ENCODE measurements at regions not wholly inside any gene's neighbourhood (a gene's known extent, or its start where the extent isn't known, plus 50 kb on each side); places are given as distances from the start of the nearest gene placed in this dataset.

DNA sequence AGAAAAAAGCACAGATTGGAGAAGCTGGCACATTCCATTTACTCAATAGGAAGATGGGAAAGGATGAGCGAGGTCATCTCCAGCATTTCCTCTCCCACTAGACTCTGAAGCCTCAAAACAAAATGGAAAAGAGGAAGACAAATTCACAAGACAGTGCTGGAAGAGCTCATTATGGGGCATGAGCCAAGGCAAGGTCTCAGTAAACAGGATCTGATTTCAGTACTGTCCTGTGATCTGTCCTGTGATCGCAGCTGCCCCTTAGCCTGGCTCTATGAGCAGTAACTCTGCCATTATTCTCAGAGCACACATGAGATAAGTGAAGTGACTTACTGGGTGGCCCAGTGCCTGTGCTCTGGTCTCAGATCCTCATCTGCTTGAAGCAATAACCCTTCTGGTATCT lies 68.1 kb upstream of the SLC4A11 start:
- no peaks in the 10 kb centered on the region for H3K9me3 ChIP-seq (ENCODE audit: low read depth, low read length, poor library complexity, severe bottlenecking)
- no peak overlapping the region for H3K4me3 ChIP-seq (ENCODE audit: low read depth, low read length, poor library complexity, severe bottlenecking)
- DNase-seq (ENCODE audit: low spot score): no peak
- no peaks in the 10 kb centered on the region for H3K4me1 ChIP-seq (ENCODE audit: insufficient read depth, low read length, poor library complexity, severe bottlenecking)
- peaks cover 6% of the 10 kb centered on the region for H3K36me3 ChIP-seq (ENCODE audit: insufficient read depth, low read length, poor library complexity, severe bottlenecking)
- BruUV-seq (replicated peaks): no TSS peak
- TF ChIP-seq EZH2 (IDR thresholded peaks at IDR 0.05; ENCODE audit: borderline replicate concordance, low read depth, low read length, poor library complexity, severe bottlenecking): no peak
- TF ChIP-seq, protein P1, sequence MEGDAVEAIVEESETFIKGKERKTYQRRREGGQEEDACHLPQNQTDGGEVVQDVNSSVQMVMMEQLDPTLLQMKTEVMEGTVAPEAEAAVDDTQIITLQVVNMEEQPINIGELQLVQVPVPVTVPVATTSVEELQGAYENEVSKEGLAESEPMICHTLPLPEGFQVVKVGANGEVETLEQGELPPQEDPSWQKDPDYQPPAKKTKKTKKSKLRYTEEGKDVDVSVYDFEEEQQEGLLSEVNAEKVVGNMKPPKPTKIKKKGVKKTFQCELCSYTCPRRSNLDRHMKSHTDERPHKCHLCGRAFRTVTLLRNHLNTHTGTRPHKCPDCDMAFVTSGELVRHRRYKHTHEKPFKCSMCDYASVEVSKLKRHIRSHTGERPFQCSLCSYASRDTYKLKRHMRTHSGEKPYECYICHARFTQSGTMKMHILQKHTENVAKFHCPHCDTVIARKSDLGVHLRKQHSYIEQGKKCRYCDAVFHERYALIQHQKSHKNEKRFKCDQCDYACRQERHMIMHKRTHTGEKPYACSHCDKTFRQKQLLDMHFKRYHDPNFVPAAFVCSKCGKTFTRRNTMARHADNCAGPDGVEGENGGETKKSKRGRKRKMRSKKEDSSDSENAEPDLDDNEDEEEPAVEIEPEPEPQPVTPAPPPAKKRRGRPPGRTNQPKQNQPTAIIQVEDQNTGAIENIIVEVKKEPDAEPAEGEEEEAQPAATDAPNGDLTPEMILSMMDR (conservative IDR thresholded peaks at IDR 0.05; ENCODE audit: low read depth, low read length): no peak
- intact Hi-C loops (cut with micrococcal nuclease; ENCODE audit: unreplicated experiment): no loop called here
- ChIA-PET CTCF (interaction anchor here (1.3 kb wide), 1 partner anchor 10 kb away, joined by 3 read pairs; no protein-coding TSS in a partner anchor), POLR2A (ENCODE audit: low non-redundant PET) (no interaction called here)
- H3K27ac ChIP-seq (ENCODE audit: low read depth, low read length, poor library complexity, severe bottlenecking): no peak overlapping the region
- H3K27me3 ChIP-seq (replicated peaks; ENCODE audit: insufficient read depth, low read depth, low read length, poor library complexity): no peaks in the 10 kb centered on the region

- peaks cover 6% of the 10 kb centered on the region for H3K36me3 ChIP-seq (ENCODE audit: insufficient read depth, low read length, poor library complexity, severe bottlenecking)
- no peak for DNase-seq (ENCODE audit: low spot score)
These were observed 67.1 kb upstream of the SLC4A11 start for GRCh38 chr20:3306068-3306467.

GRCh38 chr20:3304456-3304855 lies 65.5 kb upstream of the SLC4A11 start:
- Histone ChIP-seq H3K27me3 (replicated peaks; ENCODE audit: insufficient read depth, low read depth, low read length, poor library complexity) (no peaks in the 10 kb centered on the region), H3K4me3 (ENCODE audit: low read depth, low read length, poor library complexity, severe bottlenecking) (no peak overlapping the region), H3K27ac (ENCODE audit: low read depth, low read length, poor library complexity, severe bottlenecking) (no peak overlapping the region), H3K9me3 (ENCODE audit: low read depth, low read length, poor library complexity, severe bottlenecking) (no peaks in the 10 kb centered on the region), H3K4me1 (ENCODE audit: insufficient read depth, low read length, poor library complexity, severe bottlenecking) (no peaks in the 10 kb centered on the region), H3K36me3 (ENCODE audit: insufficient read depth, low read length, poor library complexity, severe bottlenecking) (peaks cover 6% of the 10 kb centered on the region)
- no peak for DNase-seq (ENCODE audit: low spot score)
- intact Hi-C loops (cut with micrococcal nuclease; ENCODE audit: unreplicated experiment): no loop called here
- CTCF ChIA-PET: no interaction called here
- BruUV-seq (replicated peaks): no TSS peak
- TF ChIP-seq EZH2 (IDR thresholded peaks at IDR 0.05; ENCODE audit: borderline replicate concordance, low read depth, low read length, poor library complexity, severe bottlenecking): no peak
- TF ChIP-seq, protein P1 (conservative IDR thresholded peaks at IDR 0.05; ENCODE audit: low read depth, low read length): no peak
- POLR2A ChIA-PET (ENCODE audit: low non-redundant PET): no interaction called here

More at GRCh38 chr20:3306068-3306467, 67.1 kb upstream of the SLC4A11 start:
- H3K27ac ChIP-seq (ENCODE audit: low read depth, low read length, poor library complexity, severe bottlenecking): no peak overlapping the region
- no TSS peak for BruUV-seq (replicated peaks)
- no peaks in the 10 kb centered on the region for H3K4me1 ChIP-seq (ENCODE audit: insufficient read depth, low read length, poor library complexity, severe bottlenecking)
- intact Hi-C loops (cut with micrococcal nuclease; ENCODE audit: unreplicated experiment): no loop called here
- CTCF ChIA-PET: interaction anchor here (1.3 kb wide), 1 partner anchor 11 kb away, joined by 3 read pairs; no protein-coding TSS in a partner anchor
- TF ChIP-seq, protein P1 (conservative IDR thresholded peaks at IDR 0.05; ENCODE audit: low read depth, low read length): no peak
- no peak for TF ChIP-seq EZH2 (IDR thresholded peaks at IDR 0.05; ENCODE audit: borderline replicate concordance, low read depth, low read length, poor library complexity, severe bottlenecking)
- POLR2A ChIA-PET (ENCODE audit: low non-redundant PET): no interaction called here
- H3K27me3 ChIP-seq (replicated peaks; ENCODE audit: insufficient read depth, low read depth, low read length, poor library complexity): no peaks in the 10 kb centered on the region
- H3K9me3 ChIP-seq (ENCODE audit: low read depth, low read length, poor library complexity, severe bottlenecking): no peaks in the 10 kb centered on the region
- no peak overlapping the region for H3K4me3 ChIP-seq (ENCODE audit: low read depth, low read length, poor library complexity, severe bottlenecking)

Measured in A673 (cell line).